Lung (tissue), 11 donors: ENCODE measurements at regions not wholly inside any gene's neighbourhood (a gene's known extent, or its start where the extent isn't known, plus 50 kb on each side); places are given as distances from the start of the nearest gene placed in this dataset.

ENCODE experiments used
- ATAC-seq: fragments of 200-7000 bp; cut with Tn5 transposase; one replicate; pipeline ENCODE4 v1.9.1; 2020; ENCODE audit warnings: moderate number of reproducible peaks; ENCODE audit not compliant: insufficient read depth, low FRiP score
- DNase-seq, 3 donors: peaks; one replicate each; pipeline ENCODE4 v3.0.0-alpha.2; 2013 to 2017
- H3K27ac ChIP-seq, 2 donors: one replicate each; pipeline ENCODE4 v1.5.1; 2013; ENCODE audit warnings: mild to moderate bottlenecking in 2 of 2, moderate library complexity in 2 of 2, control low read depth in 1 of 2, inconsistent platforms in 1 of 2, low read depth in 1 of 2, low read length in 1 of 2
- H3K27me3 ChIP-seq, 3 donors: one replicate each; pipeline ENCODE4 v1.5.1; 2013; ENCODE audit warnings: low read length in 2 of 3; ENCODE audit not compliant: control insufficient read depth in 3 of 3, insufficient read depth in 3 of 3
- H3K36me3 ChIP-seq, 4 donors: one replicate each; pipeline ENCODE4 v1.5.1; 2013; ENCODE audit warnings: low read length in 4 of 4, mild to moderate bottlenecking in 1 of 4, moderate library complexity in 1 of 4; ENCODE audit not compliant: control insufficient read depth in 4 of 4, insufficient read depth in 4 of 4
- H3K4me1 ChIP-seq, 5 donors: one replicate each; pipeline ENCODE4 v1.5.1; 2013; ENCODE audit warnings: low read length in 5 of 5, mild to moderate bottlenecking in 2 of 5, moderate library complexity in 1 of 5; ENCODE audit not compliant: control insufficient read depth in 5 of 5, insufficient read depth in 5 of 5
- H3K4me3 ChIP-seq: one replicate; pipeline ENCODE4 v1.5.1; 2013; ENCODE audit warnings: mild to moderate bottlenecking, control low read depth, moderate library complexity
- H3K9ac ChIP-seq, 2 donors: one replicate each; pipeline ENCODE4 v1.5.1; 2013; ENCODE audit warnings: low read length in 2 of 2, control low read depth in 1 of 2; ENCODE audit not compliant: insufficient read depth in 1 of 2
- H3K9me3 ChIP-seq, 4 donors: one replicate each; pipeline ENCODE4 v1.5.1; 2013; ENCODE audit warnings: low read length in 3 of 4, mild to moderate bottlenecking in 1 of 4, moderate library complexity in 1 of 4; ENCODE audit not compliant: control insufficient read depth in 4 of 4, insufficient read depth in 3 of 4
- CTCF ChIP-seq: IDR thresholded peaks from 2 replicates; pipeline ENCODE4 v1.5.1; 2012; ENCODE audit warnings: mild to moderate bottlenecking; ENCODE audit errors: control extremely low read depth, extremely low read depth
- WGBS, 2 donors: extraction: QIAGEN DNeasy Blood & Tissue Kit; methylation state at CpG; one replicate each; pipeline ENCODE4 v1.1.7; 2013; 5-methylcytosine and 5-hydroxymethylcytosine counted together
- donor health status: control.
- donor health status: control.
- donor health status: Bipolar disorder and iron deficiency.
- donor health status: healthy.
- donor health status: DM: yes; HTN: yes; CAD: no.

GRCh38 chr20:10724449-10725173, 50.8 kb upstream of the JAG1 start:
- Histone ChIP-seq H3K27me3 (no peaks in the 10 kb centered on the region), H3K9me3 (no peaks in the 10 kb centered on the region), H3K36me3 (no peaks in the 10 kb centered on the region), H3K27ac (no peak overlapping the region), H3K4me3 (no peak overlapping the region), H3K4me1 (peaks cover 0 to 15% (median 3%) of the 10 kb centered on the region in 5 donors), H3K9ac (no peak overlapping the region)
- WGBS, 2 donors: 87 to 91% methylated on average over 6 of the region's 6 CpGs
- no peak for TF ChIP-seq CTCF
- DNase-seq: no peak
- ATAC-seq: no peak

- 87 to 88% methylated on average over 8 of the region's 8 CpGs for WGBS, 2 donors
- Histone ChIP-seq H3K9ac (no peak overlapping the region), H3K9me3 (peaks cover 0 to 3% (median 0%) of the 10 kb centered on the region in 4 donors), H3K27ac (no peak overlapping the region), H3K36me3 (no peaks in the 10 kb centered on the region), H3K4me3 (no peak overlapping the region), H3K27me3 (no peaks in the 10 kb centered on the region), H3K4me1 (peaks cover 0 to 6% (median 0%) of the 10 kb centered on the region in 5 donors)
- ATAC-seq: no peak
- no peak for TF ChIP-seq CTCF
- no peak for DNase-seq
These were observed 55.3 kb upstream of the JAG1 start for GRCh38 chr20:10728873-10729670.

GRCh38 chr20:10729785-10730184, 56.0 kb upstream of the JAG1 start:
- Histone ChIP-seq H3K27me3 (no peaks in the 10 kb centered on the region), H3K9me3 (peaks cover 0 to 3% (median 0%) of the 10 kb centered on the region in 4 donors), H3K4me1 (peaks cover 0 to 6% (median 0%) of the 10 kb centered on the region in 5 donors), H3K4me3 (no peak overlapping the region), H3K36me3 (no peaks in the 10 kb centered on the region), H3K27ac (no peak overlapping the region), H3K9ac (no peak overlapping the region)
- DNase-seq (no peak), ATAC-seq (no peak)
- TF ChIP-seq CTCF: no peak
